IgD-negative memory B cell (primary cell): ENCODE measurements at regions not wholly inside any gene's neighbourhood (a gene's known extent, or its start where the extent isn't known, plus 50 kb on each side); places are given as distances from the start of the nearest gene placed in this dataset.
"Not testable (repeated sequence)": the region's sequence is repeated elsewhere in the genome, so short reads cannot be mapped to it uniquely, and the experiment has no call there.

Experiments
- H3K27ac Mint-ChIP-seq, 3 donors: one replicate each; pipeline ENCODE4 v1.8.0; 2020 to 2022; ENCODE audit warnings: mild to moderate bottlenecking in 3 of 3, mixed read lengths in 3 of 3, moderate library complexity in 1 of 3
- H3K27me3 Mint-ChIP-seq: one replicate; pipeline ENCODE4 v1.8.0; 2021; ENCODE audit warnings: mixed read lengths
- H3K36me3 Mint-ChIP-seq: one replicate; pipeline ENCODE4 v1.8.0; 2020; ENCODE audit warnings: mild to moderate bottlenecking, mixed read lengths
- H3K4me1 Mint-ChIP-seq, 3 donors: one replicate each; pipeline ENCODE4 v1.8.0; 2020 to 2022; ENCODE audit warnings: mixed read lengths in 3 of 3, mild to moderate bottlenecking in 1 of 3
- H3K4me3 Mint-ChIP-seq, 4 donors: one replicate each; pipeline ENCODE4 v1.8.0; 2020 to 2022; ENCODE audit warnings: mild to moderate bottlenecking in 4 of 4, mixed read lengths in 4 of 4, moderate library complexity in 3 of 4
- H3K9me3 Mint-ChIP-seq, 3 donors: one replicate each; pipeline ENCODE4 v1.8.0; 2020 to 2021; ENCODE audit warnings: mixed read lengths in 3 of 3, mild to moderate bottlenecking in 1 of 3

DNA sequence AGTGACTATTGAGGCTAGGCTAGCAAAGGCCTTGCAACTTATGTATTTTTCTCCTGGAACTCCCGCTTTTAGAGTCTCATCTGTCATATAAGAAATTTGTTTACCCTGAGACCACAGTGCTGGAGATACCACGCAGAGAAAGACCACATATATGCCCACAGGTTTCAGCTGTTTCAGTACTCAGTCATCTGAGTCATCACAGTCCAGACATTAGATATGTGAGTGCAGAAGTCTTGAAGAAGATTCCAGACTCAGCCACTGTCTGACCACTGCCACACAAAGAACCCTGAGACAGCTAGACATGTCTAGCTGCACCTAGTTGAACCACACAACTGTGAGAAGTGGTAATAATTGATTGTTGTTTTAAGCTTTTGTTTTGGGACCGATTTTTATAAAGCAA lies 648.3 kb downstream of the EPM2A start:
- no peaks in the 10 kb centered on the region for H3K4me1 Mint-ChIP-seq
- H3K36me3 Mint-ChIP-seq: no peaks in the 10 kb centered on the region
- H3K27ac Mint-ChIP-seq: no peak overlapping the region
- H3K4me3 Mint-ChIP-seq: no peak overlapping the region
- H3K27me3 Mint-ChIP-seq: peaks cover 5% of the 10 kb centered on the region
- H3K9me3 Mint-ChIP-seq: peaks cover 0 to 2% (median 0%) of the 10 kb centered on the region in 3 donors

DNA sequence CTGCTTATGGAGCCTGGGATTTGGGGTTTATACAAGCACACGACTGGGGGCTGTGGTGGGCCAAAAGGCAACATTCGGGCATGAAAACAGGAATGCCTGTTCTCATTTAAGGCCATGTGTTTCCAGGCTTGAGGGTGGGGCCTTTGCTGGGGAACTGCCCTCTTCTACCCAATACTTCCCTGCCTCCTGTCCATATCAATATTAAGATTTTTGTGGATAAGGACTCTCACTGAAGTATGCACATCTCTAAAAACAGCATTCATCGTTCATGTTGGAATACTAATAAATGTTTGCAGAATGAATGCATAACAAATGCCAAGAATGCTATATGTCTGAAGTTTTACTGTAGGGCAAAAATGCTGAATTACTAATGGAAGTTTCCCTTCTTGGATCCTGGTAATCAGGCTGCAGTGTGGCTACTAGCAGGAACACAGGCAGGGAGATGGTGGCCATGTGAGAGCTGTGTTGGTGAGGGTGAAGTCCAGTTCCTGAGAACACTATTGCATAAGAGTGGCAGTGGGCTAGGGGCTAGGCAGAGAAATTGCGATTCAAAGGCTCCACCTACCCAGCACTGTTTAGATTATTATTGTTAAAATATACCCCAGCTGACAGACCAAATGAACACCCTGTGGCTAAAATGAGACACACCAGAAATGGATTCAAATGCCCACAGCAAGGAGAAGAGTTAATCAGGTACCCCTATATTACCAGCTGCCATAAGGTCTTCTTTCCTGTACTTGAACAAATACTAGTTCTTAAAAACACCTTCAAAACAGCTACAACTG lies 644.3 kb downstream of the EPM2A start:
- Mint-ChIP-seq H3K4me3 (no peak overlapping the region), H3K4me1 (no peaks in the 10 kb centered on the region), H3K9me3 (no peaks in the 10 kb centered on the region), H3K27ac (no peak overlapping the region), H3K36me3 (no peaks in the 10 kb centered on the region), H3K27me3 (peaks cover 5% of the 10 kb centered on the region)

DNA sequence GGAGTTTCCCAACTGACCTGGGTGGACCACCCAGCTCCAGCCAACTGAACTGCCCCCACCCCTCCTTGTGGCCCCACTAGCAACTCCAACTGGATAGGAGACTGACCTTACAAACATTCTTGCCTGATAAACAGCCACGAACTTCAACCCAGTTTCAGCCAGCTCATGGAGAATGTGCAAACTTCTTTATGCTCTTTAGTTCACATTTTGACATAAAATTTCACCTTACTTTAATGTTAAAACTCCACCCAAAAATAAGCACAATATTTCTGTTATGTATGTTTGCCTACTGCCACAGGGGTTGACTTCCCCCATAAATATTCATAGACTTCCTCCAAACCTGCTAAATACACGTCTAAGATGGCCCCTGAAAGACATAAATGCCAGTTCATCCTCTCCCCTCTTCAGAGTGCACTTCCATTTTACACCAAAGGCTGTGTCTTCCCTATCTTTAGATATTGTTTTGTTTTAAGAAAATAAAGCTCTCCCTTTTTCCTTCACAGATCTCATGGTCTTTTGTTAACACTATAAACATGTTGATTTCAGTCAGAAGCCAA lies 643.7 kb downstream of the EPM2A start:
- Mint-ChIP-seq H3K4me3 (no peak overlapping the region), H3K36me3 (no peaks in the 10 kb centered on the region), H3K27ac (no peak overlapping the region), H3K9me3 (no peaks in the 10 kb centered on the region), H3K4me1 (no peaks in the 10 kb centered on the region), H3K27me3 (peaks cover 5% of the 10 kb centered on the region)

DNA sequence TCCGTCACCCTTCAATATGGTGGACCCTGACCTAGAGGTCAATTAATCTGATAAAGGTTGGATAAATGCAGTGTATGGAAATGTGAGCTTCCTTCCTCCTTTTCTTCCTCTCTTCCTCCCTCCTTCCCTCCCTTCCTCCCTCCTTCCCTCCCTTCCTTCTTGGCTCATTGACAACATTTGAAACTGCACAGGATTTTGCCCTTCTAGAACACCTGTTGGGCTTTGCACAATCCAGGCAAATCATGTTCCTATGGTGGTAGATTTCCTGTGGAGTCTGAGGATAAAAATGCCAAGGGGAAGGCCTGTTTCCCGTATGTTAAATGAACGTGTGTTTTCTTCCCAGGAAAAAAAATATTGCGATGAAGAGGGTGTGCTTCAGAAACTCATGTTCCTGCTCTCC lies 642.8 kb downstream of the EPM2A start:
- H3K27me3 Mint-ChIP-seq: peaks cover 5% of the 10 kb centered on the region
- no peak overlapping the region for H3K27ac Mint-ChIP-seq
- H3K9me3 Mint-ChIP-seq: peaks cover 0 to 7% (median 3%) of the 10 kb centered on the region in 3 donors
- no peaks in the 10 kb centered on the region for H3K36me3 Mint-ChIP-seq
- no peak overlapping the region for H3K4me3 Mint-ChIP-seq
- H3K4me1 Mint-ChIP-seq: no peaks in the 10 kb centered on the region

DNA sequence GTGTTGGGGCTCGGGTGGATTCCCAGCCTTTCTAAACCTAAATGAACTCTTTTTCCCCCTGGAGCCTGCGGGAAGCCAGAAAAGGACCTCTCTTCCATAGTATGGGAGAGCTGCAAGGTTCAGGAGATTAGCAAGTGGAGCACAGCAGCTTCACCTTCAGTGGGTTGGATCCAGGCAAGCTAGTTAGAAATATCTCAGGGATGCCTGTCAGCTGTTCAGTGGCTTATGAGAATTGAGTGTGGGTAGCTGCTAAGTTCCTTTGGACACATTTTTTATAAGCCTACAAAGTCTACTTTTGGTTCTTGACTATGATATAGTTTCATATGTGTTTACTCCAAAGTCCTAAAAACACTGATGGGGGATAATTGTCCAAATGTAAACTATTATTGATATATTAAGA lies 642.1 kb downstream of the EPM2A start:
- H3K4me1 Mint-ChIP-seq: no peaks in the 10 kb centered on the region
- H3K27me3 Mint-ChIP-seq: peaks cover 5% of the 10 kb centered on the region
- peaks cover 0 to 14% (median 5%) of the 10 kb centered on the region in 3 donors for H3K9me3 Mint-ChIP-seq
- H3K27ac Mint-ChIP-seq: no peak overlapping the region
- no peaks in the 10 kb centered on the region for H3K36me3 Mint-ChIP-seq
- no peak overlapping the region for H3K4me3 Mint-ChIP-seq

DNA sequence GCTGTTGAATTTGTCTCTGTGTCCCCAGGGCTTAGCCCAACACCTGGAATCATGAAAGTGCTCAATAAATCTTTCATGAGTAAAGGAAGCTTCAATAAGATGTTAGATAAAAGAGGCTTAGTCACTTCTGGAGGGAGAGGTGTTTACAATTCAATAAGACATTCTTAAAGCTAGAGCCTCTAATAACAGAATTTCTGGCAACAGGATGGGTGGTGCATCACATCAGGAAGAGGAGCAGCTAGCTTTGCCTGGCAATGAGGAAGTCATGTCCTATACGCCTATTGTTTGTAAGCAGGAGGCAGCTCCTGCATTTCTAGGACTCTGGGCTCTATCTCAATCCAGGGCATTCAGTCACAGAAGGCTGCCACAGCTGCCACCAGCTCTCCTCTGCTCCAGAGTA lies 638.5 kb downstream of the EPM2A start:
- Mint-ChIP-seq H3K4me1 (no peaks in the 10 kb centered on the region), H3K36me3 (no peaks in the 10 kb centered on the region), H3K4me3 (no peak overlapping the region), H3K9me3 (peaks cover 5 to 25% (median 10%) of the 10 kb centered on the region in 3 donors), H3K27ac (no peak overlapping the region), H3K27me3 (no peaks in the 10 kb centered on the region)

DNA sequence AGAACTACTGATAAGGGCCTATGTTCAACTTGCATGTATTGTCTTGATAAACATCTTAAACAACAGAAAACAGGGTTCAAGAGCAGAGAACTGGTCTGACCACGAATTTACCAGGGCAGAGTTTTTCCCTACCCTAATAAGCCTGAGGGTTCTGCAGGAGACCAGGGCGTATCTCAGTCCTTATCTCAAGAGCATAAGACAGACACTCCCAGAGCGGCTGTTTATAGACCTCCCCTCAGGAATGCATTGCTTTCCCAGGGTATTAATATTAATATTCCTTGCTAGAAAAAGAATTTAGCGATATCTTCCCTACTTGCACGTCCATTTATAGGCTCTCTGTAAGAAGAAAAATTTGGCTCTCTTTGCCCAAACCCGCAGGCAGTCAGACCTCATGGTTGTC lies 637.2 kb downstream of the EPM2A start:
- not testable (repeated sequence) for H3K4me1 Mint-ChIP-seq, H3K36me3 Mint-ChIP-seq, H3K27ac Mint-ChIP-seq, H3K4me3 Mint-ChIP-seq, H3K27me3 Mint-ChIP-seq
- H3K9me3 Mint-ChIP-seq: peaks cover 5 to 25% (median 10%) of the 10 kb centered on the region in 3 donors

DNA sequence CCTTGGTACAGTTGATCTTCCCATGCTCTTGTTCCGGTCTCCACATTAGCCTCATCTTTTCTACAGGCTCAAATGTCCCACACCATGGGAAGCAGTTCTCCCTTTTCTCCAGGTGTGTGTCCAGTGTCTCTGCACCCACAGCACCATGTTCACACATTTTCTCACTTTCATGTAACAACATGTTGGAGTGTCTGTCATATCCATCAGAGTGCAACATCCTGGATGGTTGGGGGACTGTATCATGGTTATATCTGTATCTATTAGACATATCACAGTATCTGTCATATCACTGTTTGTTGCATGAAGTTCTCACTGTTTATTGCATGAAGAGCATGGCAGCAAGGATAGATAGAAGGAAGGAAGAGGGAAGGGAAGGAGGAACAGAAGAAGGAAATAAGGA lies 635.6 kb downstream of the EPM2A start:
- Mint-ChIP-seq H3K36me3 (no peaks in the 10 kb centered on the region), H3K9me3 (peaks cover 5 to 25% (median 10%) of the 10 kb centered on the region in 3 donors), H3K27ac (no peak overlapping the region), H3K4me3 (no peak overlapping the region), H3K4me1 (no peaks in the 10 kb centered on the region), H3K27me3 (no peaks in the 10 kb centered on the region)

DNA sequence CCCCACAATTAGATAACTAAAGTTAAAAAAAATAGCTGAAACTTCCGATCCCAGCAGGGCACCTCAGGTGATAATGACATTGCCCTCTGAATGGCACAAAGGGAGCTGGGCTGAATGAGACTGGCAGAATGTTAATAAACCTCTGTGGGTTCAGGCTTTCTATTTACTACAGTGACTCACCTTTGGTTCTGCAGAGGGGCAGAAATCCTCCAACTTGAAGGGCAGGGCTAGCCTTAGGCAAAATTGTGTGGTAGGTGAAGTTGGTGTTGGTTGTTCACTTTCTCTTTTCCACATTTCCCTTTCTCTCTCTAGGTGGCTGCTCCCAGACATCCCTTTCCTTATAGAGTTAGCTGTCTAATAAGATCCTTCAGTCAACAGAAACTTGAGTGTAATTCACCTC lies 625.2 kb downstream of the EPM2A start:
- Mint-ChIP-seq H3K27me3 (peaks cover 1% of the 10 kb centered on the region), H3K9me3 (no peaks in the 10 kb centered on the region), H3K36me3 (no peaks in the 10 kb centered on the region), H3K4me3 (no peak overlapping the region), H3K27ac (no peak overlapping the region), H3K4me1 (peaks cover 0 to 1% (median 0%) of the 10 kb centered on the region in 3 donors)

DNA sequence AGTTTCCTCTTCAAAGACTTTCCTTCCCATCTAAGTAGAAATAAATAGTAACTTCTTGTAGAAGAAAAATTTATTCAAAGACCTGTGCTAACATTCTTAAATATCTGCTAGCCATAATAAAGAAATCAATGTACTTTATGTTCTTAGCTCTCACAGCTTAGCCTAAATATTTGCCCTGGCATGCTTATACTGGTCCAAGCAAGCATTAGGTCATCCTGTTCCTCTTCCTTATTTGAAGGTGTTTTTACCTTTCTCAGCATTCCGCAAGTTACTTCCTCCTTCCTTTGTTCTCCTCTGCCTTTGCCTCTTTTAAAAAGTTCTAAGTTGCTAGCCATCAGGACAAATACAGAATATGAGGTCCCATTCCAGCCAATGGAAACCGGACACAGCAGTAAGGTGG lies 623.9 kb downstream of the EPM2A start:
- not testable (repeated sequence) for H3K36me3 Mint-ChIP-seq, H3K9me3 Mint-ChIP-seq, H3K4me3 Mint-ChIP-seq, H3K4me1 Mint-ChIP-seq, H3K27me3 Mint-ChIP-seq, H3K27ac Mint-ChIP-seq

DNA sequence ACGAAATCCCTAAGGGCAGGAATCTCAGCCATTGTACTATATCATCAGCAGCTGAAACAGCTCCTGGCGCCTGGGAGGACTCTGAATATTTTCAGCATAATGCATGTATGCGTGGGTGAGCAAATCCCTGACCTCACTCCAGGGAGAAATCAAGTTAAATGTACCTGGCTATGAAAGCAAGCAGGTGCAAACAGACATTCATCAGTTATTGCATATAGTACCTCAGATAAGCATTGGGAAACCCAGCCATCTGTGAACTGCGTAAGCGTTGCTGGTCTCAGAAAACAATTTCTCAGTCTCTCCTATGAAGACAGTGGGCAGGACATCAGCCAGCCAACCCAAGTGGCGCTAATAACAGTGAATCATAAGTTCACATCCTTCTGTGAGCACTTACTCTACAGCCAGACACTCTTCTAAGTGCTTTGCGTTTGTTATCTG lies 622.6 kb downstream of the EPM2A start:
- H3K27me3 Mint-ChIP-seq: peaks cover 1% of the 10 kb centered on the region
- H3K9me3 Mint-ChIP-seq: no peaks in the 10 kb centered on the region
- H3K36me3 Mint-ChIP-seq: no peaks in the 10 kb centered on the region
- H3K4me1 Mint-ChIP-seq: peaks cover 0 to 1% (median 0%) of the 10 kb centered on the region in 3 donors
- no peak overlapping the region for H3K27ac Mint-ChIP-seq
- H3K4me3 Mint-ChIP-seq: no peak overlapping the region

DNA sequence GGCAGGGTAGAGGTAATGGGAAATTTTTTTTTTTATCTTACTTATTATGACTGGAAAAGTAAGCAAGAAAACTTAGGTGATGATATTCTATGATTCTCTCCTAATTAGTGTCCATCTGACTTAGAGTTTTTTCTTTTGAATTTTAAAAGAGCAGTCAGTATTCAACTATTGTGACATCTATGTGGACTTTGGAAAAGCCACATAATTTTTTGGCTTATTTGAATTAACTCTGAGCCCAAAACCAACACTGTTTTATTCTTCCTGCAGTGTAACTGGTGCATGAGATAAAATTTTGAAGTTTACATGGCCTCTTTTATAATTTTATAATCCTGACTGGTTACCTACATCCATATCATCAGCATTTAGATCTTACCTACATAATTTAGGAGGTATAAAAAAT lies 619.7 kb downstream of the EPM2A start:
- H3K4me1 Mint-ChIP-seq: peaks cover 0 to 1% (median 0%) of the 10 kb centered on the region in 3 donors
- no peak overlapping the region for H3K4me3 Mint-ChIP-seq
- no peaks in the 10 kb centered on the region for H3K36me3 Mint-ChIP-seq
- no peaks in the 10 kb centered on the region for H3K9me3 Mint-ChIP-seq
- H3K27me3 Mint-ChIP-seq: peaks cover 3% of the 10 kb centered on the region
- no peak overlapping the region for H3K27ac Mint-ChIP-seq

DNA sequence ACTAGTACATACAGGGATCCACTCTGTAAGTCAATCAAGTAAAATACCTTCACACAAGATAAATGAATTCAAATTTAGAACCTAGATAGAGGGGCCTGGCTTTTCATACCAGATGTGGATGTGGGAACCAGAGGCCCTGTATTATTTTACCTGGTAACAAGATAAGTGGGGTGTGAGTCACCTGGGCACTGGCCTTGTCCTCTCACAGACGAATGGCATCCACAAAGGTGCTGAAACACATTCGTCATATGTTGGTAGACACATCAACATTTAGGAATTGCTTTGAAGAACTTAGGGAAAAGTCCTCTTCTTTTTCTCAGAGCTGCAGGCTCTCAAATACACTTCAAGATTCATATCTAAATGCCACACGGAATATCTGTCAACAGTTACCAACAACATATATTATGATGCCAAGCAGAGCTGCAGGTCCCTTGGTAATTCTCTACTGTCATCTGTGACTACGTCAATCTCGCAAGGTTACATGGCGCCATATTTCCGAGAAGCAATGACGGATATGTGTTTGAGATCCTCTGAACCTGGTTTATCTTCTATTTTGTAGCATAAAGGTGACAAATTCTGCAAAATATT lies 618.6 kb downstream of the EPM2A start:
- Mint-ChIP-seq H3K4me3 (no peak overlapping the region), H3K27ac (no peak overlapping the region), H3K4me1 (peaks cover 0 to 1% (median 0%) of the 10 kb centered on the region in 3 donors), H3K27me3 (peaks cover 3% of the 10 kb centered on the region), H3K36me3 (no peaks in the 10 kb centered on the region), H3K9me3 (no peaks in the 10 kb centered on the region)

DNA sequence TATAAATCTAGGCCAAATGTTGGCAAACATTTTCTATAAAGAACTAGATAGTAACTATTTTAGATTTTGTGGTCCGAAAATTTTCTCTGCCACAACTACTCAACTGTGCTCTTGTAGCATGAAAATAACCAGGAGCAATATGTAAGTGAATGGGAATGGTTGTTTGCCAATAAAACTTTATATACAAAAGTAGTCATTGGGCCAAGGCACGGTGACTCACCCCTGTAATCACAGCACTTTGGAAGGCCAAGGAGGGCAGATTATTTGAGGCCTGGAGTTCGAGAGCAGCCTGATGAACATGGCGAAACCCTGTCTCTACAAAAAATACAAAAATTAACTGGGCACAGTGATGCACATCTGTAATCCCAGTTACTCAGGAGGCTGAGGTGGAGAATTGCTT lies 617.1 kb downstream of the EPM2A start:
- Mint-ChIP-seq H3K9me3 (no peaks in the 10 kb centered on the region), H3K36me3 (no peaks in the 10 kb centered on the region), H3K4me1 (no peaks in the 10 kb centered on the region), H3K4me3 (no peak overlapping the region), H3K27me3 (peaks cover 2% of the 10 kb centered on the region), H3K27ac (no peak overlapping the region)

DNA sequence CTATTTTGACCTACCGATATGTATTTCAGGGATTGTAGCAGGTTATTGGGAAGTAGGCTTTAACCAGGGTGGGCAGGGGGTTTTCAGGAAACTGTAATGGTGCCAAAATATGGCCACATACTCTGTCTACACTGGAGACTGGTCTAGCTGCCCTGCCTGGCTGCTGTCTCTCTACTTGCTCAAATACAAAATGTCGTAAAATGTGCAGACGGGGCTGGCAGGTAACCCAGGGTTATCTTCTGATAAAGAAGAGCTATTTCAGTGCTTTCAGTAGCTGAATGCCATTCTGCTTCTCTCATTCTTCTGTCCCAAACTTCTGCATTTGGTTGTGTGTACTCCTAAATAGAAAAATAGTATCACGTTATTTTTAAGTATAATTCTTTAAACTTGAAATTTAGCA lies 616.2 kb downstream of the EPM2A start:
- Mint-ChIP-seq H3K9me3 (no peaks in the 10 kb centered on the region), H3K4me1 (no peaks in the 10 kb centered on the region), H3K4me3 (no peak overlapping the region), H3K36me3 (no peaks in the 10 kb centered on the region), H3K27ac (no peak overlapping the region), H3K27me3 (peaks cover 2% of the 10 kb centered on the region)

DNA sequence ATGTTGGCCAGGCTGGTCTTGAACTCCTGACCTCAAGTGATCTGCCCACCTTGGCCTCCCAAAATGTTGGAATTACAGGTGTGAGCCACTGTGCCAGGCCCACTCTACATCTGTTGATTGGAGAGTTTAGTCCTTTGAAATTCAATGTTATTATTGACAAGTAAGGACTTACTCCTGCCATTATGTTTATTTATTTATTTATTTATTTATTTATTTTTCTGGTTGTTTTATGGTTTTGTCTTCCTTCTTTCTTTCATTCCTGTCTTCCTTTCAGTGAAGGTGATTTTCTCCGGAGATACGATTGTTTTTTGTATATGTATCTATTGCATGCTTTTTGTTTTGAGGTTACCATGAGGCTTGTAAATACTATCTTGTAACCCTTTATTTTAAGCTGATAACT lies 602.6 kb downstream of the EPM2A start:
- no peak overlapping the region for H3K27ac Mint-ChIP-seq
- H3K9me3 Mint-ChIP-seq: peaks cover 0 to 4% (median 3%) of the 10 kb centered on the region in 3 donors
- no peak overlapping the region for H3K4me3 Mint-ChIP-seq
- H3K4me1 Mint-ChIP-seq: no peaks in the 10 kb centered on the region
- H3K27me3 Mint-ChIP-seq: peaks cover 5% of the 10 kb centered on the region
- H3K36me3 Mint-ChIP-seq: peaks cover 1% of the 10 kb centered on the region
